ENCODE measurements at regions not wholly inside any gene's neighbourhood (a gene's known extent, or its start where the extent isn't known, plus 50 kb on each side); places are given as distances from the start of the nearest gene placed in this dataset.

DNA sequence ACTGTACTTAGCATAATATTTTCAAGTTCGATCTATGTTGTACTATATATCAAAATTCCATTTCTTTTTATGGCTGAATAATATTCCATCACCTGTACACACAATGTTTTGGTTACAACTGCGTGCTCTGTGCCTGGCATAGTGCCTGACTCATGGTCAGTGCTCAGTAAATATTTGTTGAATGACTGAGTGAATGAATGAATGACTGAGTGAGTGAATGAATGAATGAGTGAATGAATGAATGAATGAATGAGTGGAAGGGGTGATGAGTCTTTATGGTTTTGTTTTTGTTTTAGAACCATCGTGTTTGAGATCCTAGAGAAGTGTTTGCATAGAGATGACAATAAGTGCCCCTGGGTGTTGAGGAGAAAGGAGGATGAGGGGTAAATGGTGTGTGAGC lies 155.3 kb downstream of the MRM1 start:
- Histone ChIP-seq H3K36me3 (no peaks in the 10 kb centered on the region), H3K27ac (no peak overlapping the region), H3K27me3 (peaks cover 24% of the 10 kb centered on the region), H3K9me3 (no peaks in the 10 kb centered on the region), H3K4me3 (no peak overlapping the region), H3K4me1 (no peaks in the 10 kb centered on the region)
- no peak for DNase-seq (ENCODE audit: low spot score in 2 of 2)
- TF ChIP-seq POLR2AphosphoS5 (IDR thresholded peaks at IDR 0.05) = no peak
- no peak for TF ChIP-seq CTCF (IDR thresholded peaks at IDR 0.05)
- TF ChIP-seq POLR2A (IDR thresholded peaks at IDR 0.05) = no peak
- TF ChIP-seq EP300 (IDR thresholded peaks at IDR 0.05) = no peak
- 89% methylated on average over 3 of the region's 3 CpGs for WGBS

DNA sequence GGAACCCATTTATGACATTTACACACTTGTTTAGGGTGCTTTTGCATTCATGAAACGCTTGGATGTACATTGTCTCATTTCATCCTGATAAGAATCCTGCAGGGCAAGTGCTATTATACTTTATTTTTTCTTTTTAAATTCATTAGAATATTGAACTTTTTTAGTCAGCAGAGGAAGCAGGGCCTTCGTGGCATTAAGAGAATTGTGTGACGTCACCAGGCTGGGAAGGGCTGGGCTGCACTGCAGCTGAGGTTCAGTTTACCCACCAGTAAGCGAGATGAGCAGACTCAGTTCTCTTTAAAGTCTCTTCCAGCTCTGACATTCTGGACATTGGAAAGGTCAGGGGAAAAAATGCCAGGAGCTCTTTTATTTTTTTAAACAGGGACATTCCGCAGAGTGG lies 159.0 kb downstream of the MRM1 start:
- DNase-seq (ENCODE audit: low spot score in 2 of 2) = no peak
- no peaks in the 10 kb centered on the region for H3K4me1 ChIP-seq
- peaks cover 26% of the 10 kb centered on the region for H3K27me3 ChIP-seq
- H3K9me3 ChIP-seq = no peaks in the 10 kb centered on the region
- H3K4me3 ChIP-seq = no peak overlapping the region
- H3K27ac ChIP-seq = no peak overlapping the region
- no peaks in the 10 kb centered on the region for H3K36me3 ChIP-seq
- TF ChIP-seq EP300 (IDR thresholded peaks at IDR 0.05) = no peak
- WGBS = 60% methylated on average over 5 of the region's 5 CpGs

GRCh38 chr17:36761203-36761950 lies 160.0 kb downstream of the MRM1 start:
- H3K4me1 ChIP-seq = no peaks in the 10 kb centered on the region
- H3K36me3 ChIP-seq = no peaks in the 10 kb centered on the region
- H3K27ac ChIP-seq = no peak overlapping the region
- DNase-seq (ENCODE audit: low spot score in 2 of 2) = no peak
- H3K27me3 ChIP-seq = peaks cover 26% of the 10 kb centered on the region
- 66% methylated on average over 13 of the region's 26 CpGs for WGBS
- H3K4me3 ChIP-seq = no peak overlapping the region
- H3K9me3 ChIP-seq = no peaks in the 10 kb centered on the region
- no peak for TF ChIP-seq POLR2A (IDR thresholded peaks at IDR 0.05)
- TF ChIP-seq POLR2AphosphoS5 (IDR thresholded peaks at IDR 0.05) = no peak
- no peak for TF ChIP-seq CTCF (IDR thresholded peaks at IDR 0.05)
- TF ChIP-seq EP300 (IDR thresholded peaks at IDR 0.05) = no peak

- no peak overlapping the region for H3K4me3 ChIP-seq
- peaks cover 53% of the 10 kb centered on the region for H3K27me3 ChIP-seq
- H3K9me3 ChIP-seq = no peaks in the 10 kb centered on the region
- 73% methylated on average over 18 of the region's 18 CpGs for WGBS
- DNase-seq (ENCODE audit: low spot score in 2 of 2) = no peak
- no peaks in the 10 kb centered on the region for H3K4me1 ChIP-seq
- no peak overlapping the region for H3K27ac ChIP-seq
- H3K36me3 ChIP-seq = no peaks in the 10 kb centered on the region
- TF ChIP-seq POLR2A (IDR thresholded peaks at IDR 0.05) = no peak
- TF ChIP-seq EP300 (IDR thresholded peaks at IDR 0.05) = no peak
- TF ChIP-seq POLR2AphosphoS5 (IDR thresholded peaks at IDR 0.05) = no peak
- no peak for TF ChIP-seq CTCF (IDR thresholded peaks at IDR 0.05)
Observed at GRCh38 chr17:36765436-36766043, 164.2 kb downstream of the MRM1 start.

GRCh38 chr17:36768394-36768793 lies 167.0 kb downstream of the MRM1 start:
- DNase-seq (ENCODE audit: low spot score in 2 of 2) = no peak
- WGBS = 22% methylated on average over 12 of the region's 13 CpGs

More at GRCh38 chr17:36768394-36768793, 167.0 kb downstream of the MRM1 start:
- no peaks in the 10 kb centered on the region for H3K4me1 ChIP-seq
- TF ChIP-seq EP300 (IDR thresholded peaks at IDR 0.05) = no peak
- TF ChIP-seq POLR2AphosphoS5 (IDR thresholded peaks at IDR 0.05) = no peak
- no peak for TF ChIP-seq POLR2A (IDR thresholded peaks at IDR 0.05)
- no peak for TF ChIP-seq CTCF (IDR thresholded peaks at IDR 0.05)
- no peaks in the 10 kb centered on the region for H3K36me3 ChIP-seq
- H3K27ac ChIP-seq = no peak overlapping the region
- H3K9me3 ChIP-seq = no peaks in the 10 kb centered on the region
- H3K4me3 ChIP-seq = no peak overlapping the region
- peaks cover 47% of the 10 kb centered on the region for H3K27me3 ChIP-seq

All from suprapubic skin (tissue), 4 donors.